GM20000 (cell line): ENCODE measurements at regions not wholly inside any gene's neighbourhood (a gene's known extent, or its start where the extent isn't known, plus 50 kb on each side); places are given as distances from the start of the nearest gene placed in this dataset.

ENCODE experiments used
- DNase-seq: peaks from one replicate; pipeline ENCODE4 v3.0.0; 2012; ENCODE audit warnings: low spot score
- CTCF ChIP-seq: IDR thresholded peaks from 2 replicates; pipeline ENCODE4 v1.5.1; 2012; ENCODE audit warnings: mild to moderate bottlenecking, control low read depth; ENCODE audit errors: extremely low read depth, missing control alignments

- TF ChIP-seq CTCF, result no peak
- DNase-seq, result no peak
These were observed 2084.4 kb upstream of the PIK3C3 start for GRCh38 chr18:39870591-39870990.

GRCh38 chr18:39863916-39864315, 2091.1 kb upstream of the PIK3C3 start:
- no peak for DNase-seq
- no peak for TF ChIP-seq CTCF

GRCh38 chr18:39862341-39862740, 2092.7 kb upstream of the PIK3C3 start:
- no peak for DNase-seq
- TF ChIP-seq CTCF, result no peak

GRCh38 chr18:39854291-39854690, 2100.7 kb upstream of the PIK3C3 start:
- no peak for DNase-seq
- TF ChIP-seq CTCF, result no peak

- no peak for DNase-seq
- no peak for TF ChIP-seq CTCF
These were observed 2108.8 kb upstream of the PIK3C3 start for GRCh38 chr18:39846265-39846664.

- no peak for DNase-seq
- no peak for TF ChIP-seq CTCF
These were observed 2109.4 kb upstream of the PIK3C3 start for GRCh38 chr18:39845631-39846030.

- TF ChIP-seq CTCF, result no peak
- no peak for DNase-seq
These were observed 2109.9 kb upstream of the PIK3C3 start for GRCh38 chr18:39845106-39845505.
